Endodermal cell (in vitro differentiated cells): ENCODE measurements at regions not wholly inside any gene's neighbourhood (a gene's known extent, or its start where the extent isn't known, plus 50 kb on each side); places are given as distances from the start of the nearest gene placed in this dataset.

ENCODE experiments used
- DNase-seq: peaks from one replicate; pipeline ENCODE4 v3.0.0-alpha.2; 2017
- H3K27ac ChIP-seq: 2 replicates; pipeline ENCODE4 v1.5.1; 2013; ENCODE audit warnings: mild to moderate bottlenecking, low read depth, low read length, moderate library complexity
- H3K27me3 ChIP-seq: 2 replicates; pipeline ENCODE4 v1.6.1; 2013; ENCODE audit warnings: mild to moderate bottlenecking, low read length, moderate library complexity; ENCODE audit not compliant: insufficient read depth, control insufficient read depth, poor library complexity, severe bottlenecking
- H3K36me3 ChIP-seq: 2 replicates; pipeline ENCODE4 v1.7.0; 2013; ENCODE audit warnings: mild to moderate bottlenecking, low read length, moderate library complexity; ENCODE audit not compliant: control insufficient read depth, insufficient read depth
- H3K4me1 ChIP-seq: one replicate; pipeline ENCODE4 v1.7.0; 2013; ENCODE audit warnings: low read length; ENCODE audit not compliant: control insufficient read depth, insufficient read depth
- H3K4me3 ChIP-seq: 2 replicates; pipeline ENCODE4 v1.5.1; 2013; ENCODE audit warnings: mild to moderate bottlenecking, low read length, moderate library complexity
- H3K9ac ChIP-seq: 2 replicates; pipeline ENCODE4 v1.6.1; 2013; ENCODE audit warnings: mild to moderate bottlenecking, low read length, moderate library complexity; ENCODE audit not compliant: poor library complexity, severe bottlenecking; ENCODE audit errors: extremely low read depth
- H3K9me3 ChIP-seq: 2 replicates; pipeline ENCODE4 v1.6.1; 2013; ENCODE audit warnings: mild to moderate bottlenecking, low read length, moderate library complexity; ENCODE audit not compliant: control insufficient read depth
- H3K27ac Mint-ChIP-seq: 2 replicates; pipeline ENCODE4 v1.8.0; 2020; ENCODE audit warnings: mixed read lengths
- H3K27me3 Mint-ChIP-seq: 2 replicates; pipeline ENCODE4 v1.8.0; 2021; ENCODE audit warnings: mild to moderate bottlenecking, mixed read lengths; ENCODE audit not compliant: insufficient read depth
- H3K36me3 Mint-ChIP-seq: 2 replicates; pipeline ENCODE4 v1.8.0; 2020; ENCODE audit warnings: low read depth, mixed read lengths
- H3K4me1 Mint-ChIP-seq: 2 replicates; pipeline ENCODE4 v1.8.0; 2020; ENCODE audit warnings: mixed read lengths
- H3K4me3 Mint-ChIP-seq: 2 replicates; pipeline ENCODE4 v1.8.0; 2020; ENCODE audit warnings: mild to moderate bottlenecking, moderate library complexity, mixed read lengths
- H3K9me3 Mint-ChIP-seq: 2 replicates; pipeline ENCODE4 v1.8.0; 2020; ENCODE audit warnings: mild to moderate bottlenecking, mixed read lengths
- WGBS, 2 experiments: methylation state at CpG; one replicate each; pipeline versions ENCODE4 v1.1.5 to v1.1.7; 2013; ENCODE audit warnings: missing lambda C conversion rate in 2 of 2, mixed read lengths in 1 of 2; ENCODE audit not compliant: insufficient coverage in 1 of 2, insufficient read length in 1 of 2; 5-methylcytosine and 5-hydroxymethylcytosine counted together
- TF ChIP-seq, protein P1 (sequence below): fragments of 200-600 bp; sonication (generic); conservative IDR thresholded peaks from 2 replicates; pipeline ENCODE4 v1.5.0; 2021; ENCODE audit warnings: antibody characterized with exemption, mild to moderate bottlenecking

DNA sequence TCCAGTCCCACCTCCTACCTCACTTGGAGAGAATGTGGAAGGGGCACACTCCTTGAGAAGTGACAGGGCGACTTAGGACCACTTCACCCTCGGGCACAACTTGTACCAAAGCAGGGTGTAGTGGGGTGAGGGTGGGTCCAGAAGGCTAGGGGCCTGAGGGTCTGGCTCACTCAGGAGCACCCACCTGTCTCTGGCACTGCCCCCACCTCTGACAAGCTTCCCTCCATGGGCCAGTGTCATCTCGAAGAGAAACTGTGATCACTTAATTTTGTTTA, 76.9 kb upstream of the OLFM1 start:
- no peak overlapping the region for H3K27ac ChIP-seq
- H3K9me3 ChIP-seq, result no peaks in the 10 kb centered on the region
- WGBS, 2 experiments, result 83% methylated on average over 3 of the region's 3 CpGs; no CpG with 5 or more reads in 1 of the 2 experiments
- Mint-ChIP-seq H3K4me3 (no peak overlapping the region), H3K4me1 (no peaks in the 10 kb centered on the region), H3K27me3 (peaks cover under 1% of the 10 kb centered on the region), H3K9me3 (peaks cover 3% of the 10 kb centered on the region), H3K36me3 (no peaks in the 10 kb centered on the region), H3K27ac (no peak overlapping the region)
- no peaks in the 10 kb centered on the region for H3K4me1 ChIP-seq
- H3K4me3 ChIP-seq, result no peak overlapping the region
- H3K27me3 ChIP-seq, result no peaks in the 10 kb centered on the region
- TF ChIP-seq, protein P1, sequence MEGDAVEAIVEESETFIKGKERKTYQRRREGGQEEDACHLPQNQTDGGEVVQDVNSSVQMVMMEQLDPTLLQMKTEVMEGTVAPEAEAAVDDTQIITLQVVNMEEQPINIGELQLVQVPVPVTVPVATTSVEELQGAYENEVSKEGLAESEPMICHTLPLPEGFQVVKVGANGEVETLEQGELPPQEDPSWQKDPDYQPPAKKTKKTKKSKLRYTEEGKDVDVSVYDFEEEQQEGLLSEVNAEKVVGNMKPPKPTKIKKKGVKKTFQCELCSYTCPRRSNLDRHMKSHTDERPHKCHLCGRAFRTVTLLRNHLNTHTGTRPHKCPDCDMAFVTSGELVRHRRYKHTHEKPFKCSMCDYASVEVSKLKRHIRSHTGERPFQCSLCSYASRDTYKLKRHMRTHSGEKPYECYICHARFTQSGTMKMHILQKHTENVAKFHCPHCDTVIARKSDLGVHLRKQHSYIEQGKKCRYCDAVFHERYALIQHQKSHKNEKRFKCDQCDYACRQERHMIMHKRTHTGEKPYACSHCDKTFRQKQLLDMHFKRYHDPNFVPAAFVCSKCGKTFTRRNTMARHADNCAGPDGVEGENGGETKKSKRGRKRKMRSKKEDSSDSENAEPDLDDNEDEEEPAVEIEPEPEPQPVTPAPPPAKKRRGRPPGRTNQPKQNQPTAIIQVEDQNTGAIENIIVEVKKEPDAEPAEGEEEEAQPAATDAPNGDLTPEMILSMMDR, result no peak
- DNase-seq, result no peak
- no peaks in the 10 kb centered on the region for H3K36me3 ChIP-seq
- H3K9ac ChIP-seq, result no peak overlapping the region

DNA sequence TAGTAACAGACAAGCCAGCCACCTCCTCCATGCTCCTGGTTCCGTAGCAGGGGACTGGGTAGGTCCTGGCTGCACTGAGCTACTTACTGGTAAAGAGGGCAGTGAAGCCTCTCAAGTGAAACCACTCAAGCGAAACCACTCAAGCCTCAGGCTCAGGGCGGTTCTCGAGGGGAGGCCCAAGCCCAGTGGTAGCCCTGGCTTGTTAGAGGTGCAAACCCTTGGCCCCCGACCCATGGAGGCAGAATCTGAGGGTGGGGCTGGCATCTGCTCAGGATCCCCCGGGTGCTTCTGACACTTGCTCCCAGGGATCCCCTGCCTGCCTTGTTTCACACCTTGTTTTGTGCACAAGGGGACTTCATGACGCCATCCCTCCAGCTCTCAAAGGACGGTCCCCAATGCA, 76.5 kb upstream of the OLFM1 start:
- Histone ChIP-seq H3K9ac (no peak overlapping the region), H3K27me3 (no peaks in the 10 kb centered on the region), H3K36me3 (no peaks in the 10 kb centered on the region), H3K4me3 (no peak overlapping the region), H3K9me3 (no peaks in the 10 kb centered on the region), H3K4me1 (no peaks in the 10 kb centered on the region), H3K27ac (no peak overlapping the region)
- TF ChIP-seq, protein P1, result no peak
- Mint-ChIP-seq H3K36me3 (no peaks in the 10 kb centered on the region), H3K27me3 (peaks cover 5% of the 10 kb centered on the region), H3K4me1 (no peaks in the 10 kb centered on the region), H3K4me3 (no peak overlapping the region), H3K9me3 (peaks cover 1% of the 10 kb centered on the region), H3K27ac (no peak overlapping the region)
- no peak for DNase-seq
- WGBS, 2 experiments, result 88 to 89% methylated on average over 5 to 8 of the region's 8 CpGs

DNA sequence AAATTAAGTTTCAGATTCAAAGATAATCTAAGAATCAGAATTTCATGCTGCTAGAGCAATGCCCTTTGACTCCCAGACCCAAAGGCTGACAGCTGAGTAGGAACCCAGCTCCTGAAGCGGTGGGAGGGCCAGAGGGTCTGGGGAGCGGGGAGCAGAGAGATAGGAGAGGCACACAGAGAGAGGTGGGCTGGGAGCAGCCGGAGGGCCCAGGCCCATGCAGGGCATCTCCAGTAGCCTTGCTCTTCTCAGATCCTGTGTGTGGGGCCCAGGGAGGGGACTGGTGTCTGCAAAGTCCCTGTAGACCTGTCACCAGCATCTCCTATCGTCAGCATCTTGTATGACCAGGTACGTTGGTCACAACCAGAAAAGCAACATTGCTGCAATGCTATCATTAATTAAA, 75.3 kb upstream of the OLFM1 start:
- no peaks in the 10 kb centered on the region for H3K9me3 Mint-ChIP-seq
- Histone ChIP-seq H3K36me3 (no peaks in the 10 kb centered on the region), H3K9ac (no peak overlapping the region), H3K4me1 (no peaks in the 10 kb centered on the region), H3K27ac (no peak overlapping the region), H3K27me3 (no peaks in the 10 kb centered on the region), H3K9me3 (no peaks in the 10 kb centered on the region), H3K4me3 (no peak overlapping the region)
- H3K27ac Mint-ChIP-seq, result no peak overlapping the region
- TF ChIP-seq, protein P1, result no peak
- H3K36me3 Mint-ChIP-seq, result no peaks in the 10 kb centered on the region
- 84 to 94% methylated on average over 4 to 5 of the region's 5 CpGs for WGBS, 2 experiments
- no peak for DNase-seq
- H3K27me3 Mint-ChIP-seq, result peaks cover 5% of the 10 kb centered on the region
- no peaks in the 10 kb centered on the region for H3K4me1 Mint-ChIP-seq
- no peak overlapping the region for H3K4me3 Mint-ChIP-seq
